ENCODE measurements at regions not wholly inside any gene's neighbourhood (a gene's known extent, or its start where the extent isn't known, plus 50 kb on each side); places are given as distances from the start of the nearest gene placed in this dataset.

DNA sequence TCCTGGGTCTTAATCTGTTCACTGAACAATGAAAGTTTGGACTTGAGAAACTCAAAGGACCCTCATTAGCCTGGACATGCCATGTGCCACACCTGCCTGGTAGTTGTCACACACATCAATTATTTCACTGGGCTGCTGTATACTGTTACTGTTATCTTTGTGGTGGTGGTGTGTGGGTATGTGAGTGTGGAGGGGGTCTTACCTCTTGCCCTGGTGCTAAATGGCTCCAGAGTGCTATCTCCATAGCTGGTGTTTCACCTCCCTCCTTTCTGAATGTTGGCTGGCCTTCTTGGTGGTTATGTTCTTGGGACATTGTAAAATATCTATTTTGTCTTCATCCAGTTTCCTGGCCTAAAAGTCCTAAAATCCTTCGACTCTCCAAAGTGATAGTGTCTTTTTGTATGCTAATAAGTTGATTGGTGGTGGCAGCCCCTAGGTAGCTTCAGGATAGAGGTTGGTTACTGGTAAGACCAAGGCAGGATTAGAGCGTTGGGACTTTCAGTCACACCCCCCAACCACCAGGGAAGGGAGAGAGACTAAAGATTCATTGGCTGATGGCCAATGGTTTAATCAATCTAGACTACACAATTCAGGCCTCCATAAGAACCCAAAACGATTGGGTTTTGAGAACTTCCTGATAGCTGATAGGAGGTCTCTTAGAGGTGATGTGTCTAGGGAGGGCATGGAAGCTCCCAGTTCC, 328.1 kb downstream of the MYCN start:
- no peak for DNase-seq

DNA sequence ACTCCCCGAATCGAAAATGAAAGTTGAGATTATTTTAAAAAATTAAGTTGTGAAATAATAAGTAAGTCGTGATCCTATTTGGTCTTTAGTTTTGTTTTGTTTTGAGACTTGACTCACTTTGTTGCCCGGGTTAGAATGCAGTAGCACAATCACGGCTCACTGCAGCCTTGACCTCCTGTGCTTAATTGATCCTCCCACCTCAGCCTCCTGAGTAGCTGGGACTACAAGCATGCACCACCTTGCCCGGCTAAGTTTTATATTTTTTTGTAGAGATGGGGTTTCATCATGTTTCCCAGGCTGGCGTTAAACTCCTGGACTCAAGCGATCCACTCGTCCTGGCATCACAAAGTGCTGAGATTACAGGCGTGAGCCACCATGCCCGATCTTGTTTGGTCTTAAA, 326.2 kb downstream of the MYCN start:
- DNase-seq = no peak

- no peak for DNase-seq
These were observed 324.7 kb downstream of the MYCN start for GRCh38 chr2:16264931-16265540.

GRCh38 chr2:16264491-16264890, 324.1 kb downstream of the MYCN start:
- DNase-seq = no peak

GRCh38 chr2:16263241-16263890, 323.0 kb downstream of the MYCN start:
- no peak for DNase-seq

- no peak for DNase-seq
These were observed 322.3 kb downstream of the MYCN start for GRCh38 chr2:16262526-16263178.

DNA sequence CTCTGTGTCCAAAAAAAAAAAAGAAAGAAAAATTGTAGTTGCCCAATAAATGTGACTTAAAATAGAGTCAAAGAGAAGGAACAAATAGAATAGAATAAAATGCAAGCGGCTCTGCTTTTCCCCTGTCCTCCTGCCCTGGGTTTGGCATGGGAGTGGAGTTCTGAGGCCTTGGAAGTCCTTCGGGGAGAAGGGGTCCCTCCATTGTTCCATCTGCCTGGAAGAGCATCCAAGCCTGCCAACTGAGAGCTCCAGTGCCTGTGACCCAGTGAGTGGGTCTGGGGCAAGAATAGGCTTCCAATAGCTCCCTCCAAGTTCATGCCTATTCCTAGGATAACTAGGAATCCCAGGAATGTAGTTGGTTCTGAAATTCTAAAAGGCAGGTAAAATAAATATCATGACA, 321.4 kb downstream of the MYCN start:
- DNase-seq = no peak

DNA sequence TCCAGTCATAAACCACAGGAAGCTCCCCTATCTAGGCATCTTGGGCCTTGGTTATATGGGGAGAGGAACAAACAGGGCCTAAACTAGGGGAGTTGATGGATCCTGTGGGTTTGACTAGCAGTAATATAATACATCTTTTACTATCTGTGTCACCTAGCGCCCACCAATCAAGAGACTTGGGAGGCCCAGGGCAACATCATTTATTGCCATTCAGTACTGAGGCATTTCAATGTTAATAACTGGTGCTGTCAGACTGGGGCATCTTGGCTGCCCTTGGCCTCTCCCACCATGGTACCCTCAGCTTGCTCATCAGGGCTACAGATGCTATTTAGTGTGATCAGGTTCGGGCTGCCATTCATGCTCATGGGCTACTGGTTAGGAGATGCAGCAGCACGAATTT, 320.7 kb downstream of the MYCN start:
- DNase-seq = no peak

DNA sequence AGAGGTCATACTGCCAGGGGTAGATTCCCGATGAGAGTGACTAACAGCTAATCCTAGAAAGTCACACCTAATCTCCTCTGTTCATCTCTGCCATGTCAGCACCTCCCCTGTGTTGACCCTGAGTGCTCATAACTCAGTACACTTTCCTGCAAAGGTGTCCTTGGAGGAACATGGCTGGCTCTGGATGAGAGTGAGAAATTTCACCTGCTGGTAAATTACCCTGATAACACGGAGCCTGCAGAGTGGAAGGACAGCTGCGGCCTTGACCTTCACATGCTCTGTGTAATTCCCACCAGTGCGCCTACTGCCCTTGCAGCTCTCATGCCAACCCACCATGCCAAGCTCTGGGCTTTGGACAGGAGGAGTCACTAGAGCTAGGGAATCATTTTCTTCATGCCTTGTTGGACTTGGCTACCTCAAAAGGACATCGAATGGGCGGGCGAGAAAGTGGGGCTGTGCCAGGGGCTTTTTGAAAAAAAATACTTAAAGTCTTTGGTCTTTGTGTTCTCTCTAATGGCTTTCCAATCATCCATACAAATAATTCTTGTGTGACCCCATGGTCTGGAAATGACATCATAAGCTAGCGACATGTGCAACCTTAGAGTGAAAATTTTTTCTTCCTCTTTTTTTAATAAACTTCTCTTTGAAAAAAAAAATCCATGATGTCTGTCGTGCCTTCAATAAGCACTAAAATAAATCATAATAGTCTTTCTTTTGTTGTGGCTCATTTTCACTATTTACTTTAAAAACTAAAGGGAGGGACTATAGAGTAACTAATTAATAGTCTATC, 319.9 kb downstream of the MYCN start:
- DNase-seq = no peak

- no peak for DNase-seq
These were observed 318.7 kb downstream of the MYCN start for GRCh38 chr2:16259010-16259409.

DNA sequence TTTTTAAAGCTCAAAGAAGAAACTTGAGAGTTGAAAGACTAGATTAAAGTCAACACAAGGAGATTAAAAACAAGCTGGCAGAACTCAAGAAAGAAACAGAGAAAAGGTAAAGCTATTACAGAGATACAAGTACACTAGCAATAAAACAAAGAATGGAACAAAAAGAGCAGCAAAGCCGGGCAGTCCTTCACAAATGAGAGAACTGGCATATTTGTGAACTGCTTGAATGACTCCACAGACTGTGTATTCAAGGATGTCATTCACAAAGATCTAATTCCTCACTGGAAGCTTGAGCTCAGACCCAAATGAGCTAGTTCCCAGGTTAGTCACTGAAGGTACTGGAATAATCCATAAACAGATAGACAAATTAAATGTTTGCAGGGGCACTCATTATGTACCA, 318.0 kb downstream of the MYCN start:
- DNase-seq = no peak

DNA sequence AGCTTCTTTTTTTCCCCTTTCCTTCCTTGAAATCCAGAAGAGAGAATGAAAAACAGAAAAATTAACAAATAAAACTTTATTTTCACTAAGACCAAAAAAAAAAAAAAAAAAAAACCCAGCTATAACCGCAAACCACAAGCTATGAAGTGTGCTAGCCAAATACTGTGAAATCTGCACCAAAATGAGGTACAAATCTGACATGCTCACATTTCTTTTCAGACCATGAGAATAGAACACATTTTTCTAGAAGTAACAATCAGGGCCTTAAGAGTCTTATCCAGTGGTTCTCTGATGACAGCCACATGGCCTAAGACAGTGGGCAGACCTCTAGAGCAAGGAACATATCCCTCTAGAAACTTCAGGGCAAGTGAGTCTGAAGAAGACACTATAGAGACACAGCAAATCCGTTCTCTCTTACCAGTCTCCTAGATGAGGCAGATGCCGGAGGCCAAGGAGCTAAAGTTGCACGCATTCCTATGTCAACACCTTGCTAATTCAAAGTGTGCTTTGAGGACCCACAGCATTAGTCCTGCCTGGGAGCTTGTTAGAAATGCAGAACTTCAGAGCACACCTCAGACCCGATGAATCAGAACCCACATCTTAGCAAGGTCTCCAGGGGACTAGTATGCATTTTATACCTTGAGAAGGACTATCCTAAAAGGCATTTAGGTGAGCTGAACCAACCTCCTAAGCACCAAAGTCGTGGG, 317.1 kb downstream of the MYCN start:
- DNase-seq = no peak

- DNase-seq = no peak
These were observed 316.4 kb downstream of the MYCN start for GRCh38 chr2:16256601-16257321.

DNA sequence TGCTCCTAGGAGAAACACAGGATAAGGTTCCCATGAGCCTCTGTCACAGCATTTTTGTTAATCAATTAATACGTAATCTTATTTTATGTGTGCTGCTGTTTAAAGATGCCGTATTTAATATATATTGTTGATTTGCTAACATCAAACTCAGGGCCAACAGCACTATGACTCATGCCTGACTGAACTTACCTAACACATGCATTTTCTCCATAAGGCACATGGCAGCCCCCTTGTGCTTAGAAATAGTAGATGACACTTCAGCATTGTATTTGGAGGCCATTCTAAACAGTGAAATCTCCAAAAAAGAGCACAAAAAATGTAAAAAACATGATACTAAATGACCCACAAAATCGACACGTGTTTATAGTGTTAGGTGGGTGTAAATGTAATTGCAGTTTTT, 314.8 kb downstream of the MYCN start:
- no peak for DNase-seq

- no peak for DNase-seq
These were observed 314.1 kb downstream of the MYCN start for GRCh38 chr2:16254356-16254965.

GRCh38 chr2:16253291-16253690, 312.9 kb downstream of the MYCN start:
- no peak for DNase-seq

DNA sequence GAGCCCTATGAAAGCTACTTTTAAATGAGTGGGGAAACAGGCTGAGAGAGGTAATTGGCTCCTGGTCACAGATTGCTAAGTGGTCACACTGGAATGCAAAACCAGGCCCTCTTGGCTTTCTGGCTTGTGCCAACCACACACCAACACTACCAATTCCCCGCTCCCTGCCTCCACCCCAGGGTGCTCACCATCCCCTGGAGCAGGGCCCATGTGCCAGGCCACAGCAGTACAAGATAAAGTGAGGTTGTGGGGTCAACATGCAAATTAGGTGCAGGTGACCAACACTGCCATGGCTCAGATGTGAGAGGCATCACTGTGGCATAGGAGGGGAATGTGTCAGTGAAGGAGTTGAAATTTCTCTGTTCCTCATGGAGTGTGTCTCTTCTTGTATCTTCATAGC, 312.5 kb downstream of the MYCN start:
- no peak for DNase-seq

DNA sequence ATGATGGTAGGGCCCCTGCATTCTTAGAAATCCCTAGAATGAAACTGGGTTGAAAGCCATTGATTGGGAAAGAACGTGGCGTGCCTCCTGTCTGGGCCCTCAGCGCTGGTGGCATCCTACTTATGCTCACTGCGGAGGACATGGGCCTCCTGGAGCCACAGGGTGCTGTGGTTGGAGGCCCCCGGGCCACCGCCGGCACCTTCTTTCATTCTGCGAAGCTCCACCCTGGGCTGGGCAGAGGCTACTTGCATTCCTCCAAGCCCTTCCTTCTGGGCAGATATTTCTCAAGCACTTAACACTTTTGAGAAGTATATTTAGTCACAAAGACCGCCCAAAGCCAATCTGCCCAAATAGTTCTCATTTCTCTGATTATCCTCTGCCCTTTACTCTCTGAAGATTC, 311.9 kb downstream of the MYCN start:
- no peak for DNase-seq

DNA sequence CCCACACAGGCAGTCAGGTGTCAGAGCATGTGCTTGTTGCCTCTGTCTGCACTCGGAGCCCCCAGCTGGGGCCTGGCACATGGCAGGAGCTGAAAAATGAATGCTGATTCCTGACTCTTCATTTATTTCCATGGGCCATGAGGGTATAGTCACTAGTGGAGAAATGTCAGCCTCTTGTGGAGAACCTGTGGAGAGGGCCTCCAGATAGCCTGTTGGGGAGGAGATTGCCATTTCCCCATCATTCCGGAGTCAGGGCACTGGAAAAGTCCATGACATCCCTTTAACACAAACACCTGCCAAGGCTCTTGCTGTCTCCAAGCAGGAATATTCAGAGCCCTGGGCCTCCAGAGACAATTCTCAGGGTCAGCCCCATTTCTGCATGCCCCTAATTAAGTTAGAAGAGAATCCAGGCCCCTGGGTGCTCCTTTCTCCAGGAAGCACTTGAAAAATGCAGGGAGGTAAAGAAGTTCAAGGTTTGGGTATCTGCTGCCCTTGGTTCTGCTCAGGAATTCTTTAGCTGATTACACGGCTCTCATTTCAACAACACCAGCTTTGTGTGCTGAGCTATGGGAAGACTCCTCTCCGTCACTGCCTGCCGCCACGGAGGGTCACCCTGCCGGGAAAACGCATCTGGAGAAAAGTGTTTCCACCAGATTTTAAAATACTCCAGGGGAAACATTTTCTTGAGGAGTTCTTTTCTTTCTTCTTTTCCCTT, 311.3 kb downstream of the MYCN start:
- no peak for DNase-seq

DNA sequence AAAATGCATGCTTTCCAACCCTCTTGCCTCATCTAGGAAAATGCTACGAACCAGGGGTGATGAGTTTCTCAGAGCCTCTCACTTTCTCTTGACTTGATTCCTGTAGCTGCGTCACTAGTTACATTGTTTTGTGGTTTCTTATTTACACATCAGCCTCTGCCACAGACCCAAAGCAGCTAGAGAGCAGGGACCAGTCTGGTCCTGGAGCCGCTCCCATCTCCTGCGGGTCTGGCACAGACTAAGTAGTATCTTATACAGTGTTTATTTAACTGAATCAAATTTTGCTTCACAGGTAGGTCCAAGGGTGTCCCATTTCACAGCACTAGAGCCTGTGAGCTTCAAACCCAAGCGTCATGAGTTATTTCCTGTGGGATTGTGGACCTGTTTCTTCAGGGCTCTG, 310.5 kb downstream of the MYCN start:
- no peak for DNase-seq

GRCh38 chr2:16250466-16250865, 310.1 kb downstream of the MYCN start:
- no peak for DNase-seq
